GM10248 (cell line): ENCODE measurements at regions not wholly inside any gene's neighbourhood (a gene's known extent, or its start where the extent isn't known, plus 50 kb on each side); places are given as distances from the start of the nearest gene placed in this dataset.

ENCODE experiments used
- CTCF ChIA-PET: fragments of 300-600 bp; sonication (Branson Sonifier 250); formaldehyde crosslinking; extraction: SDS; loops from one replicate; lab custom pipeline; 2021; ENCODE audit warnings: antibody characterized with exemption; lab: Yijun Ruan, JAX
- POLR2A ChIA-PET: fragments of 350-650 bp; sonication (Branson Sonifier 250); formaldehyde crosslinking; extraction: SDS; loops from one replicate; lab custom pipeline; 2020; ENCODE audit warnings: antibody characterized with exemption; lab: Yijun Ruan, JAX
- DNase-seq: peaks from one replicate; pipeline ENCODE4 v3.0.0; 2012; ENCODE audit errors: extremely low spot score
- CTCF ChIP-seq: IDR thresholded peaks from 2 replicates; pipeline ENCODE4 v1.5.1; 2012; ENCODE audit warnings: mild to moderate bottlenecking, low read depth; ENCODE audit errors: extremely low read depth, missing control alignments, control extremely low read depth

- ChIA-PET CTCF (no interaction called here), POLR2A (no interaction called here)
- no peak for DNase-seq
- no peak for TF ChIP-seq CTCF
Measured at GRCh38 chr13:42709276-42709675, 72.1 kb upstream of the FAM216B start.

- DNase-seq, result no peak
- no peak for TF ChIP-seq CTCF
- CTCF ChIA-PET, result no interaction called here
- POLR2A ChIA-PET, result no interaction called here
Measured at GRCh38 chr13:42715909-42716308, 65.5 kb upstream of the FAM216B start.

- ChIA-PET POLR2A (no interaction called here), CTCF (no interaction called here)
- no peak for TF ChIP-seq CTCF
- DNase-seq, result no peak
Measured at GRCh38 chr13:42717176-42717575, 64.2 kb upstream of the FAM216B start.

GRCh38 chr13:42720113-42720857, 61.1 kb upstream of the FAM216B start:
- ChIA-PET POLR2A (no interaction called here), CTCF (interaction anchor here (1.0 to 2.7 kb wide), 3 partner anchors 10 to 20 kb away, joined by 3 to 10 read pairs (median 4); no protein-coding TSS in a partner anchor)
- no peak for DNase-seq
- TF ChIP-seq CTCF, result no peak

GRCh38 chr13:42720858-42721219, 60.5 kb upstream of the FAM216B start:
- CTCF ChIA-PET, result interaction anchor here (0.9 to 2.7 kb wide), 3 partner anchors 9 to 22 kb away, joined by 3 to 10 read pairs (median 4); no protein-coding TSS in a partner anchor
- TF ChIP-seq CTCF, result no peak
- no peak for DNase-seq
- POLR2A ChIA-PET, result no interaction called here

- DNase-seq, result no peak
- CTCF ChIA-PET, result interaction anchor here (1.3 to 2.7 kb wide), 2 partner anchors 17 to 27 kb away, joined by 5 to 10 read pairs; no protein-coding TSS in a partner anchor
- TF ChIP-seq CTCF, result no peak
- POLR2A ChIA-PET, result no interaction called here
Measured at GRCh38 chr13:42722883-42723539, 58.4 kb upstream of the FAM216B start.
